H1 (cell line): ENCODE measurements at regions not wholly inside any gene's neighbourhood (a gene's known extent, or its start where the extent isn't known, plus 50 kb on each side); places are given as distances from the start of the nearest gene placed in this dataset.

Experiments
- KDM1A ChIP-seq: fragments of 200-600, 300-600 bp; sonication (generic); IDR thresholded peaks from 2 replicates; pipeline ENCODE4 v1.7.1; 2016; ENCODE audit warnings: mild to moderate bottlenecking, low read length, borderline replicate concordance
- PHF8 ChIP-seq: fragments of 200-600 bp; sonication (generic); conservative IDR thresholded peaks from 2 replicates; pipeline ENCODE4 v1.7.1; 2012; ENCODE audit warnings: low read depth, mild to moderate bottlenecking, inconsistent platforms, low read length, moderate library complexity
- POLR2A ChIP-seq, 2 experiments: IDR thresholded peaks; 1 replicate in 1 of 2; 2 replicates in 1 of 2; pipeline ENCODE4 v1.6.1; 2011; ENCODE audit warnings: low read depth in 2 of 2, low read length in 2 of 2, mild to moderate bottlenecking in 2 of 2; ENCODE audit errors: control extremely low read depth in 1 of 2
- SP2 ChIP-seq: IDR thresholded peaks from 2 replicates; pipeline ENCODE4 v1.6.1; 2012; ENCODE audit warnings: mild to moderate bottlenecking, low read length, inconsistent platforms
- TBP ChIP-seq: IDR thresholded peaks from 2 replicates; pipeline ENCODE4 v1.6.1; 2011; ENCODE audit warnings: low read depth, low read length, improper control_type of control experiment
- TF ChIP-seq, protein P1 (sequence below): IDR thresholded peaks from 2 replicates; pipeline ENCODE4 v1.6.1; 2012; ENCODE audit warnings: inconsistent platforms

DNA sequence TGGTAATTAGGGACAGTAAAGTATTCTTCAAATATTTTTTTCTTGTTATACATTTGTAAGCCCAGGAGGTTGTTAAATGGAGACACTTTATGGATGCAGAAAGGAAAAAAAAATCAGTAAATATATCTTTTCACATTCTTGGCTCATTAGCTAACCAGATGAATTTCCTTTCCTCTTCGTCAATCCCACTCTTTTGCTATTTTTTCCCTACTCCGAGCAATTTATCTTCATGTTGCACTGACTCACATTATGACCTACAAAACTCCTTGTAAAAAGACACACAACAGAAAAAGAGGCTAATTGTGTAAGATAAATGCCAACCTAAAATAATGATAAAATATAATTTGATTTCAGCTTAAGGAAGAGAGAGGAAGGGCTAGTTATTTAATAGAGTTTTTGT lies 472.9 kb upstream of the ZNF337 start (continued):
- TF ChIP-seq, protein P1, sequence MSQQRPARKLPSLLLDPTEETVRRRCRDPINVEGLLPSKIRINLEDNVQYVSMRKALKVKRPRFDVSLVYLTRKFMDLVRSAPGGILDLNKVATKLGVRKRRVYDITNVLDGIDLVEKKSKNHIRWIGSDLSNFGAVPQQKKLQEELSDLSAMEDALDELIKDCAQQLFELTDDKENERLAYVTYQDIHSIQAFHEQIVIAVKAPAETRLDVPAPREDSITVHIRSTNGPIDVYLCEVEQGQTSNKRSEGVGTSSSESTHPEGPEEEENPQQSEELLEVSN, result no peak
- TF ChIP-seq PHF8 (no peak), KDM1A (no peak), SP2 (no peak), POLR2A (IDR thresholded peaks at IDR 0.05; ENCODE audit: control extremely low read depth in 1 of 2, low read depth in 2 of 2, low read length in 2 of 2) (no peak), TBP (no peak)
